H9 (cell line): ENCODE measurements at regions not wholly inside any gene's neighbourhood (a gene's known extent, or its start where the extent isn't known, plus 50 kb on each side); places are given as distances from the start of the nearest gene placed in this dataset.

Source experiments
- DNase-seq: peaks from one replicate; pipeline ENCODE4 v3.0.0-alpha.2; 2017
- H2AFZ ChIP-seq: one replicate; pipeline ENCODE4 v1.6.1; 2013; ENCODE audit warnings: mild to moderate bottlenecking, low read length, control low read depth, moderate library complexity
- H2AK5ac ChIP-seq: 2 replicates; pipeline ENCODE4 v1.6.1; 2013; ENCODE audit warnings: low read length, control low read depth, mixed read lengths; ENCODE audit not compliant: insufficient read length
- H2BK120ac ChIP-seq: one replicate; pipeline ENCODE4 v1.6.1; 2013; ENCODE audit warnings: low read depth, mild to moderate bottlenecking, low read length, control low read depth, inconsistent platforms; ENCODE audit not compliant: poor library complexity, severe bottlenecking
- H2BK12ac ChIP-seq: 2 replicates; pipeline ENCODE4 v1.6.1; 2013; ENCODE audit warnings: low read length, control low read depth, mixed read lengths, low read depth; ENCODE audit not compliant: insufficient read length
- H2BK15ac ChIP-seq: 2 replicates; pipeline ENCODE4 v1.6.1; 2013; ENCODE audit warnings: low read depth, low read length, control low read depth
- H2BK20ac ChIP-seq: one replicate; pipeline ENCODE4 v1.6.1; 2013; ENCODE audit warnings: low read depth, mild to moderate bottlenecking, low read length, control low read depth, inconsistent platforms; ENCODE audit not compliant: poor library complexity, severe bottlenecking
- H2BK5ac ChIP-seq: 2 replicates; pipeline ENCODE4 v1.6.1; 2013; ENCODE audit warnings: low read length, control low read depth, mixed read lengths; ENCODE audit not compliant: insufficient read length
- H3K14ac ChIP-seq: 2 replicates; pipeline ENCODE4 v1.6.1; 2013; ENCODE audit warnings: low read length, control low read depth; ENCODE audit not compliant: insufficient read depth
- H3K18ac ChIP-seq: 2 replicates; pipeline ENCODE4 v1.6.1; 2013; ENCODE audit warnings: low read depth, mild to moderate bottlenecking, mixed read lengths, low read length, control low read depth; ENCODE audit not compliant: insufficient read length
- H3K23ac ChIP-seq: 2 replicates; pipeline ENCODE4 v1.6.1; 2013; ENCODE audit warnings: low read length, control low read depth, mixed read lengths, low read depth; ENCODE audit not compliant: insufficient read length
- H3K23me2 ChIP-seq: 2 replicates; pipeline ENCODE4 v1.6.1; 2013; ENCODE audit warnings: low read depth, mild to moderate bottlenecking, mixed read lengths, low read length, control low read depth; ENCODE audit not compliant: insufficient read length, poor library complexity, severe bottlenecking
- H3K27ac ChIP-seq: 2 replicates; pipeline ENCODE4 v1.5.1; 2013; ENCODE audit warnings: low read length, control low read depth, mixed read lengths, low read depth; ENCODE audit not compliant: insufficient read length
- H3K27me3 ChIP-seq: 2 replicates; pipeline ENCODE4 v1.6.1; 2013; ENCODE audit warnings: low read length, control low read depth, inconsistent platforms; ENCODE audit not compliant: insufficient read depth
- H3K4ac ChIP-seq: 2 replicates; pipeline ENCODE4 v1.6.1; 2013; ENCODE audit warnings: low read depth, mild to moderate bottlenecking, control low read depth, inconsistent platforms, low read length, moderate library complexity
- H3K4me1 ChIP-seq: 2 replicates; pipeline ENCODE4 v1.6.1; 2013; ENCODE audit warnings: low read length, control low read depth, inconsistent platforms; ENCODE audit not compliant: insufficient read depth
- H3K4me2 ChIP-seq: 2 replicates; pipeline ENCODE4 v1.6.1; 2013; ENCODE audit warnings: low read length, control low read depth, mixed read lengths; ENCODE audit not compliant: insufficient read length, insufficient read depth
- H3K56ac ChIP-seq: 2 replicates; pipeline ENCODE4 v1.6.1; 2013; ENCODE audit warnings: low read depth, mild to moderate bottlenecking, mixed read lengths, low read length, control low read depth; ENCODE audit not compliant: insufficient read length
- H3K79me1 ChIP-seq: 2 replicates; pipeline ENCODE4 v1.6.1; 2013; ENCODE audit warnings: low read depth, mild to moderate bottlenecking, moderate library complexity, low read length, control low read depth, inconsistent platforms; ENCODE audit not compliant: insufficient read depth, poor library complexity, severe bottlenecking
- H3K79me2 ChIP-seq: 2 replicates; pipeline ENCODE4 v1.6.1; 2013; ENCODE audit warnings: low read length, control low read depth, inconsistent platforms; ENCODE audit not compliant: insufficient read depth
- H3K9ac ChIP-seq: 2 replicates; pipeline ENCODE4 v1.6.1; 2013; ENCODE audit warnings: low read length, control low read depth, mixed read lengths; ENCODE audit not compliant: insufficient read length; ENCODE audit errors: extremely low read depth
- H3K9me3 ChIP-seq: one replicate; pipeline ENCODE4 v1.6.1; 2013; ENCODE audit warnings: low read depth, low read length, inconsistent platforms; ENCODE audit not compliant: control insufficient read depth
- H3T11ph ChIP-seq: one replicate; pipeline ENCODE4 v1.6.1; 2013; ENCODE audit warnings: mild to moderate bottlenecking, low read length, control low read depth, inconsistent platforms
- H4K20me1 ChIP-seq: one replicate; pipeline ENCODE4 v1.6.1; 2013; ENCODE audit not compliant: control insufficient read depth, insufficient read length, insufficient read depth
- H4K5ac ChIP-seq: 2 replicates; pipeline ENCODE4 v1.6.1; 2013; ENCODE audit warnings: low read depth, mild to moderate bottlenecking, mixed read lengths, low read length, control low read depth; ENCODE audit not compliant: insufficient read length
- H4K8ac ChIP-seq: replicated peaks from 2 replicates; pipeline ENCODE4 v1.6.1; 2013; ENCODE audit warnings: low read length, control low read depth, mixed read lengths, low read depth; ENCODE audit not compliant: insufficient read length
- H4K91ac ChIP-seq: 2 replicates; pipeline ENCODE4 v1.6.1; 2013; ENCODE audit warnings: low read depth, mild to moderate bottlenecking, moderate library complexity, mixed read lengths, low read length, control low read depth; ENCODE audit not compliant: insufficient read length
- H3K27ac Mint-ChIP-seq, 3 experiments: 2 replicates in 2 of 3; 3 replicates in 1 of 3; pipeline ENCODE4 v1.8.0; 2020 to 2021; ENCODE audit warnings: mixed read lengths in 3 of 3, mild to moderate bottlenecking in 1 of 3, moderate library complexity in 1 of 3
- H3K27me3 Mint-ChIP-seq: 2 replicates; pipeline ENCODE4 v1.8.0; 2021; ENCODE audit warnings: low read depth, mild to moderate bottlenecking, moderate library complexity, mixed read lengths
- H3K36me3 Mint-ChIP-seq, 3 experiments: 2 replicates in 2 of 3; 3 replicates in 1 of 3; pipeline ENCODE4 v1.8.0; 2020 to 2021; ENCODE audit warnings: low read depth in 3 of 3, mixed read lengths in 3 of 3; ENCODE audit not compliant: insufficient read depth in 1 of 3
- H3K4me1 Mint-ChIP-seq, 2 experiments: 2 replicates each; pipeline ENCODE4 v1.8.0; 2020; ENCODE audit warnings: mixed read lengths in 2 of 2
- H3K4me3 Mint-ChIP-seq, 2 experiments: 2 replicates in 1 of 2; 3 replicates in 1 of 2; pipeline ENCODE4 v1.8.0; 2020 to 2021; ENCODE audit warnings: mild to moderate bottlenecking in 2 of 2, mixed read lengths in 2 of 2, moderate library complexity in 1 of 2
- H3K9me3 Mint-ChIP-seq, 2 experiments: 2 replicates in 1 of 2; 3 replicates in 1 of 2; pipeline ENCODE4 v1.8.0; 2020; ENCODE audit warnings: mild to moderate bottlenecking in 2 of 2, mixed read lengths in 2 of 2, moderate library complexity in 1 of 2
- CTCF ChIP-seq: fragments of 200-600 bp; sonication (generic); conservative IDR thresholded peaks from 3 replicates; pipeline ENCODE4 v1.8.0; 2021; ENCODE audit warnings: antibody characterized with exemption, mild to moderate bottlenecking
- WGBS: extraction: QIAGEN DNeasy Blood & Tissue Kit; methylation state at CpG from one replicate; pipeline ENCODE4 v1.1.7; 2013; ENCODE audit warnings: missing lambda C conversion rate, low lambda C conversion rate, mixed read lengths; ENCODE audit not compliant: insufficient read length; ENCODE audit errors: extremely low coverage; 5-methylcytosine and 5-hydroxymethylcytosine counted together

GRCh38 chr1:90826834-90827233 is 109.7 kb upstream of the BARHL2 start:
- no peak for DNase-seq
- H2BK12ac ChIP-seq = no peak overlapping the region
- H2BK20ac ChIP-seq = no peak overlapping the region
- no peak for TF ChIP-seq CTCF
- WGBS = no CpG with 5 or more reads among the region's 1 CpG
- H3K9me3 Mint-ChIP-seq = no peaks in the 10 kb centered on the region
- H4K20me1 ChIP-seq = no peaks in the 10 kb centered on the region
- H3K18ac ChIP-seq = no peak overlapping the region
- no peak overlapping the region for H3K14ac ChIP-seq
- no peaks in the 10 kb centered on the region for H3K4me1 ChIP-seq
- no peak overlapping the region for H3K4ac ChIP-seq
- no peak overlapping the region for H3K27ac ChIP-seq
- H3K79me2 ChIP-seq = 0 out of 2 replicates have a peak, but pooled peaks cover 2% of the 10 kb centered on the region
- no peaks in the 10 kb centered on the region for H3K36me3 Mint-ChIP-seq
- H3K56ac ChIP-seq = no peak overlapping the region
- H4K91ac ChIP-seq = no peak overlapping the region
- H4K8ac ChIP-seq = no peak overlapping the region
- H3K4me2 ChIP-seq = no peak overlapping the region
- no peak overlapping the region for H3T11ph ChIP-seq
- no peak overlapping the region for H3K23ac ChIP-seq
- H2BK5ac ChIP-seq = no peak overlapping the region
- H2AK5ac ChIP-seq = no peak overlapping the region
- no peak overlapping the region for H3K4me3 Mint-ChIP-seq
- no peak overlapping the region for H2AFZ ChIP-seq
- H2BK15ac ChIP-seq = no peak overlapping the region
- H3K23me2 ChIP-seq = no peaks in the 10 kb centered on the region
- H3K27me3 Mint-ChIP-seq = peaks cover 39% of the 10 kb centered on the region
- H3K79me1 ChIP-seq = no peaks in the 10 kb centered on the region
- no peak overlapping the region for H3K9ac ChIP-seq
- H3K4me1 Mint-ChIP-seq = no peaks in the 10 kb centered on the region; a peak in 2 of 4 replicates
- H3K27me3 ChIP-seq = peaks cover 5% of the 10 kb centered on the region; the same call in 1 of the 2 replicates
- H3K27ac Mint-ChIP-seq = no peak overlapping the region
- H3K9me3 ChIP-seq = no peaks in the 10 kb centered on the region
- no peak overlapping the region for H2BK120ac ChIP-seq
- H4K5ac ChIP-seq = no peak overlapping the region
